ENCODE measurements at regions not wholly inside any gene's neighbourhood (a gene's known extent, or its start where the extent isn't known, plus 50 kb on each side); places are given as distances from the start of the nearest gene placed in this dataset.

- peak overlapping the region; percentile 59 for H3K27ac ChIP-seq (ENCODE audit: low read length)
- H3K79me2 ChIP-seq (ENCODE audit: low read length), result no peaks in the 10 kb centered on the region
- peak; percentile 71 for DNase-seq
- H3K9me2 ChIP-seq (replicated peaks; ENCODE audit: insufficient read depth, low read length), result no peaks in the 10 kb centered on the region
- H3K9me3 ChIP-seq (ENCODE audit: low read length), result no peaks in the 10 kb centered on the region
- H3K36me3 ChIP-seq (ENCODE audit: insufficient read depth, low read length), result no peaks in the 10 kb centered on the region
- peak overlapping the region; percentile 37 for H3K9ac ChIP-seq (ENCODE audit: low read length)
- H2AFZ ChIP-seq (ENCODE audit: low read length), result peak overlapping the region; percentile 93
- no peaks in the 10 kb centered on the region for H3K27me3 ChIP-seq (ENCODE audit: low read length)
- peaks cover 55% of the 10 kb centered on the region for H3K4me1 ChIP-seq (ENCODE audit: low read length)
- peak overlapping the region; percentile 53 for H3K4me2 ChIP-seq (ENCODE audit: low read depth, low read length, poor library complexity, severe bottlenecking)
- H3K4me3 ChIP-seq (ENCODE audit: low read length), result peak overlapping the region; percentile 38
- H4K20me1 ChIP-seq (ENCODE audit: insufficient read depth, low read depth, low read length), result no peaks in the 10 kb centered on the region
Observed at GRCh38 chr2:196263181-196263747, 91.9 kb upstream of the STK17B start.

- H3K36me3 ChIP-seq (ENCODE audit: insufficient read depth, low read length), result no peaks in the 10 kb centered on the region
- H3K79me2 ChIP-seq (ENCODE audit: low read length), result no peaks in the 10 kb centered on the region
- H3K4me1 ChIP-seq (ENCODE audit: low read length), result peaks cover 61% of the 10 kb centered on the region
- no peaks in the 10 kb centered on the region for H3K27me3 ChIP-seq (ENCODE audit: low read length)
- no peak for DNase-seq
- H3K4me3 ChIP-seq (ENCODE audit: low read length), result no peak overlapping the region
- H3K9me3 ChIP-seq (ENCODE audit: low read length), result no peaks in the 10 kb centered on the region
- no peaks in the 10 kb centered on the region for H3K9me2 ChIP-seq (replicated peaks; ENCODE audit: insufficient read depth, low read length)
- peak overlapping the region; percentile 30; the same call in 1 of the 2 replicates for H2AFZ ChIP-seq (ENCODE audit: low read length)
- no peaks in the 10 kb centered on the region for H4K20me1 ChIP-seq (ENCODE audit: insufficient read depth, low read depth, low read length)
- H3K4me2 ChIP-seq (ENCODE audit: low read depth, low read length, poor library complexity, severe bottlenecking), result no peak overlapping the region
- H3K9ac ChIP-seq (ENCODE audit: low read length), result no peak overlapping the region
- no peak overlapping the region for H3K27ac ChIP-seq (ENCODE audit: low read length)
Observed at GRCh38 chr2:196266351-196266750, 95.0 kb upstream of the STK17B start.

GRCh38 chr2:196266855-196267254 lies 95.5 kb upstream of the STK17B start:
- Histone ChIP-seq H3K27me3 (ENCODE audit: low read length) (no peaks in the 10 kb centered on the region), H3K9me3 (ENCODE audit: low read length) (no peaks in the 10 kb centered on the region), H2AFZ (ENCODE audit: low read length) (peak overlapping the region; percentile 73; the same call in 1 of the 2 replicates), H3K36me3 (ENCODE audit: insufficient read depth, low read length) (no peaks in the 10 kb centered on the region), H3K79me2 (ENCODE audit: low read length) (no peaks in the 10 kb centered on the region), H3K4me1 (ENCODE audit: low read length) (peaks cover 61% of the 10 kb centered on the region), H3K4me3 (ENCODE audit: low read length) (no peak overlapping the region), H3K9ac (ENCODE audit: low read length) (no peak overlapping the region), H3K4me2 (ENCODE audit: low read depth, low read length, poor library complexity, severe bottlenecking) (no peak overlapping the region), H3K27ac (ENCODE audit: low read length) (peak overlapping the region; percentile 81), H3K9me2 (replicated peaks; ENCODE audit: insufficient read depth, low read length) (no peaks in the 10 kb centered on the region), H4K20me1 (ENCODE audit: insufficient read depth, low read depth, low read length) (no peaks in the 10 kb centered on the region)
- no peak for DNase-seq

GRCh38 chr2:196268025-196268424 lies 96.6 kb upstream of the STK17B start:
- H3K4me1 ChIP-seq (ENCODE audit: low read length), result peaks cover 56% of the 10 kb centered on the region
- H3K4me2 ChIP-seq (ENCODE audit: low read depth, low read length, poor library complexity, severe bottlenecking), result peak overlapping the region; percentile 51

GRCh38 chr2:196268538-196269338 lies 97.4 kb upstream of the STK17B start:
- Histone ChIP-seq H4K20me1 (ENCODE audit: insufficient read depth, low read depth, low read length) (no peaks in the 10 kb centered on the region), H3K9ac (ENCODE audit: low read length) (peak overlapping the region; percentile 47), H3K27ac (ENCODE audit: low read length) (peak overlapping the region; percentile 81), H2AFZ (ENCODE audit: low read length) (peak overlapping the region; percentile 54), H3K79me2 (ENCODE audit: low read length) (no peaks in the 10 kb centered on the region), H3K4me1 (ENCODE audit: low read length) (peaks cover 55% of the 10 kb centered on the region), H3K9me3 (ENCODE audit: low read length) (no peaks in the 10 kb centered on the region), H3K9me2 (replicated peaks; ENCODE audit: insufficient read depth, low read length) (no peaks in the 10 kb centered on the region), H3K4me2 (ENCODE audit: low read depth, low read length, poor library complexity, severe bottlenecking) (peak overlapping the region; percentile 51), H3K27me3 (ENCODE audit: low read length) (no peaks in the 10 kb centered on the region), H3K36me3 (ENCODE audit: insufficient read depth, low read length) (no peaks in the 10 kb centered on the region), H3K4me3 (ENCODE audit: low read length) (0 out of 2 replicates have a peak overlapping the region, but pooled peaks have one; percentile 3)
- DNase-seq, result peak; percentile 77

More at GRCh38 chr2:196268025-196268424, 96.6 kb upstream of the STK17B start:
- Histone ChIP-seq H3K9me3 (ENCODE audit: low read length) (no peaks in the 10 kb centered on the region), H3K9me2 (replicated peaks; ENCODE audit: insufficient read depth, low read length) (no peaks in the 10 kb centered on the region), H3K27ac (ENCODE audit: low read length) (peak overlapping the region; percentile 81), H3K9ac (ENCODE audit: low read length) (peak overlapping the region; percentile 47), H3K4me3 (ENCODE audit: low read length) (no peak overlapping the region), H2AFZ (ENCODE audit: low read length) (peak overlapping the region; percentile 54), H3K36me3 (ENCODE audit: insufficient read depth, low read length) (no peaks in the 10 kb centered on the region), H3K27me3 (ENCODE audit: low read length) (no peaks in the 10 kb centered on the region), H4K20me1 (ENCODE audit: insufficient read depth, low read depth, low read length) (no peaks in the 10 kb centered on the region), H3K79me2 (ENCODE audit: low read length) (no peaks in the 10 kb centered on the region)
- DNase-seq, result no peak

GRCh38 chr2:196271795-196272194 lies 100.4 kb upstream of the STK17B start:
- H3K4me3 ChIP-seq (ENCODE audit: low read length), result no peak overlapping the region
- no peaks in the 10 kb centered on the region for H3K9me3 ChIP-seq (ENCODE audit: low read length)
- H3K4me1 ChIP-seq (ENCODE audit: low read length), result peaks cover 73% of the 10 kb centered on the region
- no peaks in the 10 kb centered on the region for H3K9me2 ChIP-seq (replicated peaks; ENCODE audit: insufficient read depth, low read length)
- no peak overlapping the region for H3K9ac ChIP-seq (ENCODE audit: low read length)
- H3K27ac ChIP-seq (ENCODE audit: low read length), result no peak overlapping the region; the same call in 1 of the 2 replicates
- no peak overlapping the region for H3K4me2 ChIP-seq (ENCODE audit: low read depth, low read length, poor library complexity, severe bottlenecking)
- H3K79me2 ChIP-seq (ENCODE audit: low read length), result no peaks in the 10 kb centered on the region
- no peaks in the 10 kb centered on the region for H3K27me3 ChIP-seq (ENCODE audit: low read length)
- DNase-seq, result no peak
- H2AFZ ChIP-seq (ENCODE audit: low read length), result no peak overlapping the region
- no peaks in the 10 kb centered on the region for H4K20me1 ChIP-seq (ENCODE audit: insufficient read depth, low read depth, low read length)
- H3K36me3 ChIP-seq (ENCODE audit: insufficient read depth, low read length), result no peaks in the 10 kb centered on the region

- Histone ChIP-seq H3K79me2 (ENCODE audit: low read length) (no peaks in the 10 kb centered on the region), H3K27me3 (ENCODE audit: low read length) (no peaks in the 10 kb centered on the region), H3K4me3 (ENCODE audit: low read length) (peak overlapping the region; percentile 3), H3K9me3 (ENCODE audit: low read length) (no peaks in the 10 kb centered on the region), H3K27ac (ENCODE audit: low read length) (peak overlapping the region; percentile 91), H3K4me2 (ENCODE audit: low read depth, low read length, poor library complexity, severe bottlenecking) (peak overlapping the region; percentile 64), H3K36me3 (ENCODE audit: insufficient read depth, low read length) (no peaks in the 10 kb centered on the region), H4K20me1 (ENCODE audit: insufficient read depth, low read depth, low read length) (no peaks in the 10 kb centered on the region), H3K9me2 (replicated peaks; ENCODE audit: insufficient read depth, low read length) (no peaks in the 10 kb centered on the region), H2AFZ (ENCODE audit: low read length) (peak overlapping the region; percentile 21; the same call in 1 of the 2 replicates), H3K9ac (ENCODE audit: low read length) (peak overlapping the region; percentile 62), H3K4me1 (ENCODE audit: low read length) (peaks cover 49% of the 10 kb centered on the region)
- DNase-seq, result peak; percentile 82
Observed at GRCh38 chr2:196274387-196274809, 103.0 kb upstream of the STK17B start.

- H3K36me3 ChIP-seq (ENCODE audit: insufficient read depth, low read length), result no peaks in the 10 kb centered on the region
- H3K9ac ChIP-seq (ENCODE audit: low read length), result peak overlapping the region; percentile 54
- H2AFZ ChIP-seq (ENCODE audit: low read length), result no peak overlapping the region
- H3K9me2 ChIP-seq (replicated peaks; ENCODE audit: insufficient read depth, low read length), result no peaks in the 10 kb centered on the region
- peak overlapping the region; percentile 91 for H3K27ac ChIP-seq (ENCODE audit: low read length)
- H3K4me2 ChIP-seq (ENCODE audit: low read depth, low read length, poor library complexity, severe bottlenecking), result peak overlapping the region; percentile 64
- no peaks in the 10 kb centered on the region for H4K20me1 ChIP-seq (ENCODE audit: insufficient read depth, low read depth, low read length)
- H3K4me1 ChIP-seq (ENCODE audit: low read length), result peaks cover 39% of the 10 kb centered on the region
- H3K79me2 ChIP-seq (ENCODE audit: low read length), result no peaks in the 10 kb centered on the region
- peak overlapping the region; percentile 45 for H3K4me3 ChIP-seq (ENCODE audit: low read length)
- no peaks in the 10 kb centered on the region for H3K27me3 ChIP-seq (ENCODE audit: low read length)
- peak; percentile 68 for DNase-seq
- no peaks in the 10 kb centered on the region for H3K9me3 ChIP-seq (ENCODE audit: low read length)
Observed at GRCh38 chr2:196275646-196276352, 104.4 kb upstream of the STK17B start.

Measured in Karpas-422 (cell line).